ENCODE measurements at regions not wholly inside any gene's neighbourhood (a gene's known extent, or its start where the extent isn't known, plus 50 kb on each side); places are given as distances from the start of the nearest gene placed in this dataset.
"Not testable (repeated sequence)": the region's sequence is repeated elsewhere in the genome, so short reads cannot be mapped to it uniquely, and the experiment has no call there.

DNA sequence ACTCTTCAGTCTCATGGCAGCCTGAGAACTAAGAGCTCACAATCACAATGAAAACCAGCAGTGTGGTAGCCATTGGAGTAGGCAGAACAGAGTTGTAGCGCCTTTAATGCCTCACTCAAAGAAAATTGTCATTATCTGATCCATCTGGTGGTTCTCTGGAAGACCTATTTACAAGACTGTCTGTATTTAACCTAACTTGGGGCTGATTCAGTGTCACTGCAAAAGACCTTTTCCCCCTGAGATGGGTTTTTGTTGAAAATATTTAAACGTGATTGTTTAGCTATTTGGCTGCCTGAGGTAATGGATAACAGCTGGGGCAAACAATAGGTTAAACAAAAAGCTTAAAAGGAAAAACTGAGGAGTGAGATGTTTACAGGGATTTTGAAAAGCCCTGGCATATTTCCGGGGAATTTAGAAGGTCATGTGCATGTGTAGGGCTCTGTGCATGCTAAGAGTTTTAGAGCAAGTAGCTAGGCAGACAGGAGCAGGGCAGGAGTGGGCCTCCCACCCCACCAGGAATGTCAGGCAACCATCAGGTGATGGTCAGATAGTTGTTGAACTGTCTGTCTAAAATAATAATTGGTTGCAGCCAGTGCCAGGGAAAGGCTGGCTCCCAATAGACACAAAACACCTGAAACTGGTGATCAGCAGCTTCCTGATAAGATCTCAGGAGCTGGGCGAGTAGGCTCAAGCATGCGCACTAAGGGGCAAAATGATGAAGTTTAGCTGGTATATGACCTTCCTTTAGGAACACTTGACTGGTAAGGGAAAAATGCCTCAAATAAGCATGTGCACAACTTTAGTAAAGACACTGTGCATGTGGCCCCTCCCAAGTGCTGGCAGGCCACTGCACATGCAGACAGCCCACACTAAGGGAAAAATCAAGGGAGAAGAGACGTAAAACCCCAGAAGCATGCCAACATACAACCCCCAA lies 70.8 kb upstream of the AKIRIN2 start:
- DNase-seq (ENCODE audit: low read depth in 4 of 4, low spot score in 1 of 4) = no peak

DNA sequence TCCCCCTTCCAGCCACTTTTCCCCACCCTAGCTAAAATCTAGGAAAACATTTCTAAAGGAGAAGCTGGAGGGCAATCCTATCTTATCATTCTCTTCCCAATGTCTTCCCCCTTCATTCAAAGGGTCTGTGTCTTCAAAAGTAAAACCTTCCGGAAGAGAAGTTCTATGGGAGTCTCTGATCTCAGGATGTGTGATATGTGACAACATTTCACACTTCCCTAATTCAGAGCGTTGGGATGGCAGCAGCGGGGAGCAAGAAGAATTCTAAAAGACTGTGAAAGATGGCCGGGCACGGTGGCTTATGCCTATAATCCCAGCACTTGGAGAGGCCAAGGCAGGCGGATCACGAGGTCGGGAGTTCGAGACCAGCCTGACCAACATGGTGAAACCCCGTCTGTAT lies 65.4 kb upstream of the AKIRIN2 start:
- DNase-seq (ENCODE audit: low read depth in 4 of 4, low spot score in 1 of 4) = no peak

DNA sequence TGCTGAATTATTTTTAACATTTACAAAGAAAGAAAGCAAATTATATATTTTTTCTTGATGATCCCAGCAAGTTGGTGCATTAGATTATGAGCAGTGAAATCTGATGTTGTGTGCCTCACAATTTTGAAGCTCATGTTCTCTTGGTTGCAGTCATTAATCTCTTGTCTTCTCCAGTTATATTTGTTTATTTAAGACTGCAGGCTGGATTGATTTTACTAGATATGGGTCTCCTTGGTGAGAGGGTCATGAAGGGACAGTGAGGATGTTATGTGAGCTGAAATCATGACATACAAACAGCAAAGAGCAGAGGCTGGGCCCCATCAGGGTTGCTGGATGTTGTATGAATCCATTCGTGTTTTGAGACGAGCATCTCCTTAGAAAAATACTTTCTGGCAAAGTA lies 64.2 kb upstream of the AKIRIN2 start:
- DNase-seq (ENCODE audit: low read depth in 4 of 4, low spot score in 1 of 4) = no peak

DNA sequence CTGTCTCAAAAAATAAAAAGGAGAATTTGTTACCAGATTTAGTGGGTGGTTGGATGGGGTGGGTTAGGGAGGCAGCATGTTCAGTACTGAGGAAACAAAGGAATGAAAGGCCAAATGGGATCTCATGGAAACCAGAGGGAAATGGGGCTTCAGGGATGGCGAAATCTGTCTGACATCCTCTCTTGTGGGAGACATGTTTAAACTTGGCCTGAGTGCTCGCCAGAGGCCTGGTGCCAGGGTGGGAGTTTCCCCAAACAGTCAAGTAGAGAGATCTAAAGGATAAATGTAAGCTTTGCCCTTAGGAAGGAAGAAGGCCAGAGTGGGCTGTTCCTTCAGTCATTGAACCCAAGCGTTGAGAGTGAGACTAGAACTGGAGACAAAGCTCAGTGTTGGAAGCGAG lies 61.9 kb upstream of the AKIRIN2 start:
- DNase-seq (ENCODE audit: low read depth in 4 of 4, low spot score in 1 of 4) = no peak

DNA sequence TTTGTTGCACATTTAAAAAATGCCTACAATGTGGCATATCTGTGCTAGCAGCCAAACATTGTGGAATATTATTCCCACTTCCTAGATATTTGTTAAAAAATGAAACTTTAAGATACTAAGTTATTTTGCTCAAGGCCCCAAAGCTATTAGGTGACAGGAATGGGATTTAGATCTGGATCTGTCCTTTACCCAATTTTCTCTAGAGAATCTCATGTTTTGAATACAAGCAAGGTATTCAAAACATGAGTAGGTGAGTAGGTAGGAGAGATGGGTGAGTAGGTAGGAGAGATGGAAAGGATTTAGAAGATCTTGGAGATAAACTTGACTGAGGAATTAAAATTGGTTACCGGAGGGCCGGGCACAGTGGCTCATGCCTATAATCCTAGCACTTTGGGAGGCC lies 61.2 kb upstream of the AKIRIN2 start:
- no peak for DNase-seq (ENCODE audit: low read depth in 4 of 4, low spot score in 1 of 4)

DNA sequence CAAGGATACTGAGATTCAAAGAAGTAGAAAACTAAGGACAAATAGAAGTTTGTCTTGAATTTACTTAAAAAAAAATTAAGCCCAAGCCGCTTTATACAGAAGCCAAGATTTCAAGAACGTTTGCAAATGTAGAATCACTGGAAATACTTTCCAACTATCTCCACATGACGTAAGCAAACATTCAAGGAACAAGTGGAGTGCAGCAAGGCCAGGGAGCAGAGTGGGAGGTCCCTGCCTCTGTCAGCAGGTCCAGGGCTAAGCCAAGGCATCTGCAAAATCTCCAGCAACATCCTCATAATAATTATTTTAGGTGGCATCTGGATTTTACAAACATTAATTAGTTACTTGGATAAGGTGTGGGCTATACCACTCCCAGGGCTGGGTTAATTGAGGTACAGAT lies 60.1 kb upstream of the AKIRIN2 start:
- no peak for DNase-seq (ENCODE audit: low read depth in 4 of 4, low spot score in 1 of 4)

DNA sequence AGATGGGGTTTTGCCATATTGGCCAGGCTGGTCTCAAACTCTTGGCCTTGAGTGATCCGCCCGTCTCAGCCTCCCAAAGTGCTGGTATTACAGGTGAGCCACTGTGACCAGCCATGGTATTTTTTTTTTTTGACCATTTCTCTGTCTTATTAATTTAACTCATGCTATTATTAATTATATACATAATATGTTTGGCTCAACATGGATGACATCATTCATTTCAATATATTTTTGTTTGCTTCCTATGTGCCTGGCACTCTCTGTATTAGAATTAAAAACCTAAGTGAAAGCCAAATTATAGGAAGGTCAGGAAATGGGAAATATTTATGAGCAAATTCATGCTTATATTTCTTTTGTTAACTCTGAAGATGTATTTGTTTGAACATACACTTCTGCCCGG lies 55.8 kb upstream of the AKIRIN2 start:
- no peak for DNase-seq (ENCODE audit: low read depth in 4 of 4, low spot score in 1 of 4)

DNA sequence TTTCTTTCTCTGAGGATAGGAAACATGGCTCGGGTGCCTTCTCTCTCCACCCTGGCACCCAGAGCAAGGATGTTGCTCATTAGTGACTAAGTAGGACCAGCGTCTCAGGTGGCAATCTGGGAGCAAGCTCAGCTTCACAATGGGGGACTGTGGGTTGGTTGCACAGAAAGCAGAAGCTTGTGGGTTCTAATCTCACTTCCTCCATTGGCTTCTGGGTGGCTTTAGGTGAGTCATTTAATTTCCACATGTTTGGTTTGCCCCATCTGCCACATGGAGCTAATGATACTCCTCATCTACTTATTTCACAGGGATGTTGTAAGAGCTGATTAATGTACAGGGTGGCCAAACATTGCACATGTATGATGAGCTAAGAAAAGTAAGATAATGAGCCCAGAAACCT lies 54.8 kb upstream of the AKIRIN2 start:
- DNase-seq (ENCODE audit: low read depth in 4 of 4, low spot score in 1 of 4) = peak; percentile 1 to 18 (median 6)

DNA sequence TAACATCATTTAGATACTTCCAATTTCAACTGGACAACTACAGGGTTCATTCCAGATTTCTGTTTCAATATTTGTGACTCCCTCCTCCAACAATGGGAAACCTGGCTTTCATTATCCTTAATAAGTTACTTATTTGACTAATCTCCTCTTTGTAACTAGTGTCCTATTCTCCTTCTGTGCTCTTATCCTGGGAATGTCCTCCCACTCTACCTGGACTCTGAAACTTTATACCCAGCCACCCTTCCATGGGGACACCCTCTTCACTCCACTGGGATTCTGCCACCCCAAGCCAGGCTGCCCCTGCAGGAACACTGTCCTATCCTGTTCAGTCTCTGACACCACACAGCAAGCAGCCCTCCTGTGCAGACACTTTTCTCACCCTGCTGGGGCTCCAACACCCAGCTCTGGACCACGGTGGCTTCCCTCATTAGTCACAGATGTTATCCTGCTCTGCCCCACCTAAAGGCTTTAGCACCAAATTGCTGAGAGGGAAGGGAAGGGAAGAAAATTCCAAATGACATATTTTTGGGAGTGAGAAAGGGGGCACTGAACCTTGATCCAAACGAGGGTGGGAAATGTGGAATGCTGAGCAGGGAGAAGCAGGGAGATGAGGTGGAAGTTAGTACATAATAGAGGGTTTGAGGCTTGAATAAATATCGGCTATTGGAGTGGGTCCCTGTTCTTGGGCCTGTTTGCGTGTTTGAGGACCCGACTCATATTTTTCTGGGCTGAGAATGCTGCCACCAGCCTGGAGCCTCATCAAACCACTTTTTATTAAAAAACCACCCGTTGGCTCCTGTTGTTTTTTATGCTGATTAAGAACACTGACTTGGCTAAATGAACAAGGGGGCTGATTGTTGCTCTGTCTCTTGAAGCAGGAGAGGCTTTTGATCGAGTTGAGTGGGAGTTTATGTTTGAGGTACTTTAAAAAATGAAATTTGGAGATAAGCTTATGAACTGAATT lies 54.0 kb upstream of the AKIRIN2 start:
- DNase-seq (ENCODE audit: low read depth in 4 of 4, low spot score in 1 of 4) = no peak

DNA sequence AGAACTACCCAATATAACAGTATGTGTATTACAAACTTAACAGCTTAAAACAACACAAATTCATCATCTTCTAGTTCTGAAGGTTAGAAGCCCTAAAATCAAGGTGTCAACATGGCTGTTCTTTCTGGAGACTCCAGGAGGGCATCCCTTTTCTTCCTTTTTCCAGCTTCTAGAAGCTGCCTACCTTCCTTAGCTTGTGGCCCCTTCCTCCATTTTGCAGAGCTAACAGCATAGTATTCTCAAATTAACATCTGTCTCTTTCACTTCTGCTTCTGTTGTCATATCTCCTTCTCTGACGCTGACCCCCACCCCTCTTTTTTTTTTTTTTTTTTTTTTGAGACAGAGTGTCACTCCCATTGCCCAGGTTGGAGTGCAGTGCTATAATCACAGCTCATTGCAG lies 52.8 kb upstream of the AKIRIN2 start:
- no peak for DNase-seq (ENCODE audit: low read depth in 4 of 4, low spot score in 1 of 4)

DNA sequence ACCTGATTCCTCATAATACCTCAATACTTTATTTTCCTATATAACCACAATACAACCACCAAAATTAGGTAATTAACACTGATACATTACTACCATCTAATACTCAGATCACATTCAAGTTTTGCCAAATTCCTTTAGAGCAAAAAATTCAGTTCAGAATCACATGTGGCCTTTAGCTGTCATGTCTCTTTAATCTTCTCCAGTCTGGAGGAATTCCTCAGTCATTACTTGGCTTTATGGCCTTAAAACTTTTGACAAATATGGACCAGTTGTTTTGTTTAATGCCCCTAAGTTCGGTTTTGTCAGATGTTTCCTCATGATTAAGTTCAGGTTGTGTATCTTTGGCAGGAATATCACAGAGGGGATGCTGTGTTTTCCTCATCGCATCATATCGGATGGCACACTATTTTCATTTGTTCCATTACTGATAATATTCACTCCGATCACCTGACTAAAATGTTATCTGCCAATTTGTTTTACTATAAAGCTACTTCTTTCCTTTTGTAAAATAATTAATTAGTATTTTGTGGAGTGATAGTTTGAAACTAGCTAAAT lies 51.2 kb upstream of the AKIRIN2 start:
- no peak for DNase-seq (ENCODE audit: low read depth in 4 of 4, low spot score in 1 of 4)

DNA sequence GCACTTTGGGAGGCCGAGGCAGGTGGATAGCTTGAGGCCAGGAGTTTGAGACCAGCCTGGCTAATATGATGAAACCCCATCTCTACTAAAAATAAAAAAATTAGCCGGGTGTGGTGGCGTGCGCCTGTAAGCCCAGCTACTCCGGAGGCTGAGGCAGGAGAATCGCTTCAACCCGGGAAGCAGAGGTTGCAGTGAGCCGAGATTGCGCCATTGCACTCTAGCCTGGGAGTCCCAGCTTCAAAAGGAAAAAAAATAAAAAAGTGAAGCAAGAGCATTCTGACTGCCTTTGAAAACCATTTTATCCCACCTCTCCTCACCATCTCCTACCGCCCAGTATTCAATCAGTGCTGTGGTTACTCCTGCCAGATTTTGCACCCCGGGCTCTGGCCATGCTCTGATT lies 50.5 kb upstream of the AKIRIN2 start:
- not testable (repeated sequence) for DNase-seq (ENCODE audit: low read depth in 4 of 4, low spot score in 1 of 4)

Data from stimulated activated CD4-positive, alpha-beta T cell treated with anti-CD3 and anti-CD28 coated beads, Interleukin-1b, Interleukin-23, amount 100 ng/mL, for 24 hours (primary cell).